ENCODE measurements at regions not wholly inside any gene's neighbourhood (a gene's known extent, or its start where the extent isn't known, plus 50 kb on each side); places are given as distances from the start of the nearest gene placed in this dataset.
"Not testable (repeated sequence)": the region's sequence is repeated elsewhere in the genome, so short reads cannot be mapped to it uniquely, and the experiment has no call there.

GRCh38 chr4:13678186-13678924 is 50.8 kb upstream of the BOD1L1 start:
- no peak for DNase-seq (ENCODE audit: low read depth in 2 of 2)

DNA sequence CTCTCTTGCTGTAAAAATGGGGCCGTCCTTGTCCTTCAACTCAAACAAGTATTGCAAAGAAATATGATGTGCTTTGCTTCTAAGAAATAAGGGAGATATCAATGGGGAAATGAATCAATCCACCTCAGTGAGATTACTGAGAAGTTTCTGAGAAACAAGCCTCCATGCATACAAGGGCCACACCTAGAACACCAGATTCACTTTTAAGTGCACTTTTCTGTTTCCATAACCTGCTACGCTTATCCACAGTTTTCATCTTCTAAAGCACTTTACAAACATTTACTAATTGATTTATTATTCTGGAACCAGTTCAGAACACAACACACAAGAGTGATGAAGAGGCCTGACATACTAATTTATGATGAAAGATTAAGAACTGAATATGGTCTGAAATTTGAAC is 54.0 kb upstream of the BOD1L1 start:
- DNase-seq (ENCODE audit: low read depth in 2 of 2): no peak

DNA sequence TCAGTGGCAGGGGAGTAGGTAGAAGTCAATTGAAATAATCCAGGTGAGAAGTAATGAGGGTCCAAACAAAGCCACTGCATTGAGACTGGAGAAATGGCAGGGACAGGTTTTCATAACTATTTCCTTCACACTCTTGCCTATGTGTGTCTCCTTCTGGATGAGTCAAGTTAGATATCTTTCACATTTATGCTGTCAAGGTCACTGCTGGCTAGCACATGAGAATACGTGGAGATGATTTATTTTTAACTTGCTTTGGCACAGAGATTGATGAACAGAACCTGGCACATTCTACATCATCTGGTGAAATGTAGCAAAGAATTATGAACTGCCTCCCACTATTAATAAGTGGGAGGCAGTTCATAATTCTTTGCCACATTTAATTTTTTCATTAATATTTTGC is 66.7 kb upstream of the BOD1L1 start:
- no peak for DNase-seq (ENCODE audit: low read depth in 2 of 2)

DNA sequence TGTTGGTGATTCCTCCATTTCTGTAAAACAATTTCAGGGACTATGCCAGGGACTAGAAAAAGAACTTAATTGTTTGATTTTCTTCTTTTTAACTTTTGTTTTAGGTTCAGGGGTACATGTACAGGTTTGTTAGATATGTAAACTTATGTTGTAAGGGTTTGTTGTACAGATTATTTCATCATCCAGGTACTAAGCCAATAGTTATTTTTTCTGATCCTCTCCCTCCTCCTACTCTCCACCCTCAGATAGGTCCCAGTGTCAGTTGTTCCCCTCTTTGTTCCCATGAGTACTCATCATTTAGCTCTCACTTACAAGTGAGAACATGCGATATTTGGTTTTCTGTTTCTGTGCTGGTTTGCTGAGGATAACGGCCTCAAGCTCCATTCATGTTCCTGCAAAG is 70.8 kb upstream of the BOD1L1 start:
- DNase-seq (ENCODE audit: low read depth in 2 of 2): no peak

GRCh38 chr4:13700021-13700857 is 72.7 kb upstream of the BOD1L1 start:
- DNase-seq (ENCODE audit: low read depth in 2 of 2): no peak

GRCh38 chr4:13700858-13701140 is 73.3 kb upstream of the BOD1L1 start:
- not testable (repeated sequence) for DNase-seq (ENCODE audit: low read depth in 2 of 2)

DNA sequence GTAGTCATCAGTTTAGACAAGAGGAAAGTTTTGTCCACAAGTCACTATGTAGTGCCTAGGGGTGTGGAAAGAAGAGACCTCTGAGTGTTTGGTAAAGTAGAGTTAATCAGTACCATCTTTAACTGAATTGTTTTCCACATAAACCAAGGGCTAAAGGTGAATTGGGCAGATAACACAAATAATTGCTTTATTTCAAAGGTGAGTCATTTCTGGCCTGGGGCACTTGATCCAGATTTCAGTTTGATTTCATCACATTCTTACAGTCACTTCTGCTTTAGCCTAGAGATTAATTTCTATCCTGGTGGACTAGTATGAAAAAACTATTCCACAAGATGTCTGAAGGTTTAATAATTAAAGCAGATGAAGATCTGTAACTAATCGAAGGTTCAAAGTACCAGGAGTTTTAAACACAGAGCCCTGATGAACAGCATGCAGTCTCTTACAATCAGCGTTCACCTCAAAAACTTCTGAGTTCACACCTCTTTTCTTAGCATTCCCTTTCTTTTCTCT is 74.5 kb upstream of the BOD1L1 start:
- DNase-seq (ENCODE audit: low read depth in 2 of 2): no peak

DNA sequence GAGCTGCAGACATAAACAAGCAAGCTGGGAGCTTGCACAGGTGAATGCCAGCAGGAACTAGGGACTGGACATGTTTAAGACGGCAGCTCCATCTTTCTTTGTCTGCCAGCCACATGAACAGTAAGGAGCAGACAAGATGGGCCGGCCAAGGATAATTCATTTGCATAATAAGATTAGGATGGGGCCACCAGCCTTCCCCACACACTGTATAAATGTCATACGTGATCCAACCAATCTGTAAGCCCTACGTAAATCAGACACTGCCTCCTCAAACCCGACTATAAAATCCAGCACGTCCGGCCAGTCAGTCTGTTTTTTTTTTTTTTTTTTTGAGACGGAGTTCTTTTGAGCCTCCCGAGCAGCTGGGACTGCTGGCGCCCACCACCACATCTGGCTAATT is 75.6 kb upstream of the BOD1L1 start:
- no peak for DNase-seq (ENCODE audit: low read depth in 2 of 2)

DNA sequence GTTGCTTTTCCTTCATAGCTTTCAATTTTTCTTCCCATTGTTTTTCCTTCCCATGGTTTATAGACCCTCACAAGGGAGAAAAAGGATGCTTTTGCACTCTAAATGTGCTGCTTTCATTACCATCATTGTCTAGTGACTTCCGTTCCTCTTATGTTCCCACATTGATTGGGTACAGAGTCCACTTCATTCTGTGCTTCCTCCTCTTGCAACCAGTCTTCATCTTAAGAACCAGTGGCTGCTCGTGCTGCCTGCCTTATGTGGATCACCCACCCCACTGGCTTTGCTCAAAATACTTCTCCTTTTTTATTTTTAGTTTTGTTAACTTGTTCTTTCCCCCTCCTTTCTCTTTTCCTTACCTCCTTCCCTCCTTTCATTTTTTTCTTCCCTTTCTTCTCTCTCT is 76.5 kb upstream of the BOD1L1 start:
- no peak for DNase-seq (ENCODE audit: low read depth in 2 of 2)

- DNase-seq (ENCODE audit: low read depth in 2 of 2): no peak
Observed at GRCh38 chr4:13704761-13705160, 77.2 kb upstream of the BOD1L1 start.

- no peak for DNase-seq (ENCODE audit: low read depth in 2 of 2)
Observed at GRCh38 chr4:13705521-13706041, 78.1 kb upstream of the BOD1L1 start.

DNA sequence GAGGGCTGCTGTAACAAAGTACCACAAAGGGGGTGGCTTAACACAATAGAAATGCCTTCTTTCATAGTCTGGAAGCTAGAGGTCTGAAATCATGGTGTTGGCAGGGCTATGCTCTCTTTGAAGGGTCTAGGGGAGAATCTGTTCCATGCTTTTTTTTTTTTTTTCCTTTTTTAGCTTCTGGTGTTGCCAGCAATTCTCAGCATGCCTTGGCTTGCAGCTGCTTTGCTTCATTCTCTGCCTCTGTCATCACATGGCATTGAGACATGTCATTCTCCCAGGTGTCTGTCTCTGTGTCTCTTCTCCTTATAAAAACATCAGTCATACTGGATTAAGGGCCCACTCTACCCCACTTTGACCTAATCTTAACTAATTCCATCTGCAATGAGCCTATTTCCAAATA is 78.6 kb upstream of the BOD1L1 start:
- DNase-seq (ENCODE audit: low read depth in 2 of 2): no peak

- DNase-seq (ENCODE audit: low read depth in 2 of 2): no peak
Observed at GRCh38 chr4:13706716-13707115, 79.2 kb upstream of the BOD1L1 start.

DNA sequence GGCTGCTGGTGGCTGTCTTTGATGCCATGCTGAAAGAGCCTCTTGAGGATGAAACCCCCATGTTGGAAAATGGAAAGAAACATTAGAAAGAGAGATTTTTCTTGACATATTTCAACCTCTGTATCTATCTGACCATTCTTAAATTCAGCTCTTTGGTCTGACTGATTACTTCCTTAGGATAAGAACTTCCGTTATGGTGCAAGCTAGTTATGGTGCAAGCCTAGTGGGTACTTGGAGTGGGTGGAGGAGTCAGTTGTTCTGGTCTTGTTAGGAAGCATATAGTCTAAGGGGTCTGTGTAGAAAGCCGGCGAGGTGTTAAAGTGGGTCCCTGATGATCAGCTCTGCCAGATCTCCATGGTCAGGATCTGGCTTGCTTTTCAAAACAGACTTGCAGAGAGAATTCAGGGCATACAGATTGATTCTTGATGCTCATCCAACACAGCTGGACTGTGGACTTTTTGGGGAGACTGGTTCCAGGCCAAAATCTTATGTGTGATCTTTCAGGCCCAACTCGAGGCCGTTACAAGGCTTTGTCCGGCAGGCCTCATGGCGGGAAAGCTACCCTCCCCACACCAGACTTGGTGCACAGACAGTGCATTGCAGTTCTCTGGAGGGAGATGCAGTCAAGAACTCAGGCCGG is 82.8 kb upstream of the BOD1L1 start:
- DNase-seq (ENCODE audit: low read depth in 2 of 2): no peak

- no peak for DNase-seq (ENCODE audit: low read depth in 2 of 2)
Observed at GRCh38 chr4:13711233-13711785, 83.8 kb upstream of the BOD1L1 start.

GRCh38 chr4:13721894-13722293 is 94.4 kb upstream of the BOD1L1 start:
- DNase-seq (ENCODE audit: low read depth in 2 of 2): no peak

DNA sequence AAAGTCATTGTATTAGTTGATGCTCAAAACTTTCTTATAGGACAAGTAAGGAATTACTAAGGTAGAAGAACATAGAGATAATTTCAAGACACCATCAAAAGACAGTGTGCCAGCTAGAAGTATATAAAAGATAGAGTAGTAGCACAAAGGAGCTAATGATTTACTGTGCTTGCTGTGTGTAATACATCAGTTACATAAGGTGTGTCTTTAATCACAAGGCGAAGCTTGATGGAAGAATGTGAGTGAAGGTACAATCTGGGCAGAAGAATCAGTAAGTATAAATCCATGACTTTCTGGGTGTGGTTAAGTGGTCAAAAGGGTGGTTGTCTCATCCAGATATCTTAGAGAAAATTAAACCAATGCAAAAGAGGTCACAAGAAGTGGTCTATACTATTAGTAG is 95.1 kb upstream of the BOD1L1 start:
- DNase-seq (ENCODE audit: low read depth in 2 of 2): no peak

- no peak for DNase-seq (ENCODE audit: low read depth in 2 of 2)
Observed at GRCh38 chr4:13728761-13729160, 101.2 kb upstream of the BOD1L1 start.

- no peak for DNase-seq (ENCODE audit: low read depth in 2 of 2)
Observed at GRCh38 chr4:13731019-13731418, 103.5 kb upstream of the BOD1L1 start.

GRCh38 chr4:13733817-13734216 is 106.3 kb upstream of the BOD1L1 start:
- DNase-seq (ENCODE audit: low read depth in 2 of 2): no peak

DNA sequence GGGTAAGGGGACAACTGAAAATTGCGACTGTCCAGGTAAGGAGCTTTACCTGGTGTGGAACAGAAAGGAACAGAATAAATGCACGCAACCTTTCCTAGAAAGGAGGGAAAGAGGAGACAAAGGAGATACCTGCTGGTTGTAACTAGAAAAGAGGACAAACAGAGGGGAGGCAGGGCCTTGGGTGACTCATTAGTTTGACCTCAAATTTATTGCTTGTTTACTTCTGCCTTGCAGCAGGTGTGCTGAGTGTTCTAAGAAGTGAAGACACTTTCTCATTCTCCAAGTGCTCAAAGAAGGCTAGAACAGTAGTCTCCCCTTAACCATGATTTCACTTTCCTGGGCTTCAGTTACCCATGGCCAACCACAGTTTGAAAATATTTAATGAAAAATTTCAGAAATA is 123.1 kb upstream of the BOD1L1 start:
- no peak for DNase-seq (ENCODE audit: low read depth in 2 of 2)

- DNase-seq (ENCODE audit: low read depth in 2 of 2): not testable (repeated sequence)
Observed at GRCh38 chr4:13761581-13761980, 134.1 kb upstream of the BOD1L1 start.

Measured in stimulated activated CD4-positive, alpha-beta T cell treated with anti-CD3 and anti-CD28 coated beads, Interleukin-1b, Interleukin-23, amount 100 ng/mL, for 1 hour (primary cell).